D341Med (cell line): ENCODE measurements at regions not wholly inside any gene's neighbourhood (a gene's known extent, or its start where the extent isn't known, plus 50 kb on each side); places are given as distances from the start of the nearest gene placed in this dataset.
"Not testable (repeated sequence)": the region's sequence is repeated elsewhere in the genome, so short reads cannot be mapped to it uniquely, and the experiment has no call there.

Experiments
- DNase-seq: peaks from one replicate; pipeline ENCODE4 v3.0.0; 2012; ENCODE audit warnings: low spot score

DNA sequence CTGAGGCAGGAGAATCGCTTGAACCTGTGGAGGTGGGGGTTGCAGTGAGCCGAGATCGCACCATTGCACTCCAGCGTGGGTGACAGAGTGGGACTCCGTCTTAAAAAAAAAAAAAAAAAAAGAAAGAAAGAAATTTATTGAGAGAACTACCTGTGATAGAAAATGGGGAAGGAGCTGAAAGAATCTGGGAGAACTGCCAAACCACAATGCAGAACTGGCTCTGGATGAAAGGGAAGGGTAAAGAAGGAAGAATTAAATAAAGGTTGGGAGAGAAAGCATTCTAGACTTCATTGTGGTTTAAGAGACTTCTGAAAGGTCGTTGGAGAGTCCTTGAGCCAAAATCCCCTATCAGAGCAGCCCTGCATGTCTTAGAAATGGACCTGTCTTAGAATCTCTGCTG is 567.9 kb upstream of the HTR2C start:
- DNase-seq: no peak

DNA sequence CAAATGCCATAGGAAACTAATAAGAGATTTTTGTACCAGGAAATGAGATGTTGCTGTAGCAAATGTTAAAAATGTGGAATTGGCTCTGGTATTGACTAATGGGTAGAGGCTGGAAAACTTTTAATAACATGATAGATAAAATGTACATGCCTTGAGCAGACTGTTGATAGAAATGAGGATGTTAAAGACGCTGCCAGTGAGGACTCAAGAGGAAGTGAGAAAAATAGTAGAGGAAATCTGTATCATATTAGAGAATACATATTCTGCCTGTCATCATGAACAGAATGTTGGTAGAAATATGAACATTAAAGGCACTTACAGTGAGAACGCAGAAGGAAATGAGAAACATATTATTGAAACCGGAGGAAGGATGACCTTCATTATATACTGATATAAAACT is 577.2 kb upstream of the HTR2C start:
- no peak for DNase-seq

DNA sequence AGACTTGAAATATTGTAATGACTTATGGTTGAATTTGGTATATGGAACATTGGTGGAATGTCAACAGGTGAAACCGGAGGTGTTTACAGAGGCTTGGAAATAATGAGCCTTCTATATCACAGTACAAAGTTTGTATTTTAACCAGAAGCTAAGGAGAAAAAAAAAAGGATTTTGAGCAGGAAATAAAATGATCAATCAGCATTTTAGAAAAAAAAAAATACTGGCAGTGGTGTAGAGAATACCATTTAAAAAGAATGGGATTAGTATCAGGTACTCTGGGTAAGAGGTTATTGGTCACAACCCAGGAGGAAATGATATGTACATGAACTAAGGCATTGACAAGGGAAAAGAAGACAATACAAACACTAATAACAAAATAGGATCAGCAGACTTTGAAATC is 587.1 kb upstream of the HTR2C start:
- DNase-seq: no peak

DNA sequence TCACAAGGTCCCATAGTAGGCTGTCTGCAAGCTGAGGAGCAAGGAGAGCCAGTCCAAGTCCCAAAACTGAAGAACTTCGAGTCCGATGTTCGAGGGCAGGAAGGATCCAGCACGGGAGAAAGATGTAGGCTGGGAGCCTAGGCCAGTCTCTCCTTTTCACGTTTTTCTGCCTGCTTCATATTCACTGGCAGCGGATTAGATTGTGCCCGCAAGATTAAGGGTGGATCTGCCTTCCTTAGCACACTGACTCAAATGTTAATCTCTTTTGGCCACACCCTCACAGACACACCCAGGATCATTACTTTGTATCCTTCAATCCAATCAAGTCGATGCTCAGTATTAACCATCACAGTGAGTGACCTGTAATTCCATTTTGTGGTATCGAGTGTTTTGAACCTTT is 592.2 kb upstream of the HTR2C start:
- not testable (repeated sequence) for DNase-seq

DNA sequence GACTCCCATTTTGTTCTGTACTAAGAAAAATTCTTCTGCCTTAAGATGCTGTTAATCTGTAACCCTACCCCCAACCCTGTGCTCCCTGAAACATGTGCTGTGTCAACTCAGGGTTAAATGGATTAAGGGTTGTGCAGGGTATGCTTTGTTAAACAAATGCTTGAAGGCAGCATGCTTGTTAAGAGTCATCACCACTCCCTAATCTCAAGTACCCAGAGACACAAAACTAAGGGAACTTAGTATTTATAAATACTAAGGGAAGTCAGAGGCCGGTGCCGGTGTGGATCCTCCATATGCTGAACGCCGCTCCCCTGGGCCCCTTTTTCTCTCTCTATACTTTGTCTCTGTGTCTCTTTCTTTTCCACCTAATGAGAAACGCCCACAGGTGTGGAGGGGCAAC is 593.2 kb upstream of the HTR2C start:
- DNase-seq: not testable (repeated sequence)

DNA sequence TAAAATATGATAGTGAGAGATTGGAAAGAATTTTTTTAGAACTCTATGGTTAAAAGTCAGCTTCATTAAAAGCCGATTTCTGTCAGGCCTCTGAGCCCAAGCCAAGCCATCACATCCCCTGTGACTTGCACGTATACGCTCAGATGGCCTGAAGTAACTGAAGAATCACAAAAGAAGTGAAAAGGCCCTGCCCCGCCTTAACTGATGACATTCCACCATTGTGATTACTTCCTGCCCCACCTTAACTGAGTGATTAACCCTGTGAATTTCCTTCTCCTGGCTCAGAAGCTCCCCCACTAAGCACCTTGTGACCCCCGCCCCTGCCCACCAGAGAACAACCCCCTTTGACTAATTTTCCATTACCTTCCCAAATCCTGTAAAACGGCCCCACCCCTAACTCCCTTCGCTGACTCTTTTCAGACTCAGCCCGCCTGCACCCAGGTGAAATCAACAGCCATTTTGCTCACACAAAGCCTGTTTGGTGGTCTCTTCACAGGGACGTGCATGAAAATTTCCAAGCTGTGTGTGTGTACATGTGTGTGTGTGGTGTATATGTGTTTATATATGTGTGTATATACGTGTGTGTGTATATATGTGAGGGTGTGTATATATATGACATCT is 595.5 kb upstream of the HTR2C start:
- not testable (repeated sequence) for DNase-seq

DNA sequence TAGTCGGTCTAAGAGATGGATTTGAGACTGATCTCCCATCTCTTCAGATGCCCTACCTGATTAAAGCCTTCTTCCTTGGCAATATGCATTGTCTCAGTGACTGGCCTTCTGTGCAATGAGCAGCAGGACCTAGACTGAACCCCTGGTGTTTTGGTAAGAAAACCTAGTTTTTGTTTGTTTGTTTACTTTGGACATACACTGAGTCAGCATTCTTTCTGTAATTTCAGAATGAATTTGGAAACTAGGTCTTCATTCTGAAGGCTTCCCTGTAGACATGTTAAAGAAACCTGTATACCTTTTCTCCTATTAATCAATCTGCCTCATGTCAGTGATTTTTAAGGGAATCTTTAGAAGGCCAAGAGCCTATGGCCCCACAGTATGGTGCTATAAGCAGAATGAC is 597.5 kb upstream of the HTR2C start:
- DNase-seq: no peak

DNA sequence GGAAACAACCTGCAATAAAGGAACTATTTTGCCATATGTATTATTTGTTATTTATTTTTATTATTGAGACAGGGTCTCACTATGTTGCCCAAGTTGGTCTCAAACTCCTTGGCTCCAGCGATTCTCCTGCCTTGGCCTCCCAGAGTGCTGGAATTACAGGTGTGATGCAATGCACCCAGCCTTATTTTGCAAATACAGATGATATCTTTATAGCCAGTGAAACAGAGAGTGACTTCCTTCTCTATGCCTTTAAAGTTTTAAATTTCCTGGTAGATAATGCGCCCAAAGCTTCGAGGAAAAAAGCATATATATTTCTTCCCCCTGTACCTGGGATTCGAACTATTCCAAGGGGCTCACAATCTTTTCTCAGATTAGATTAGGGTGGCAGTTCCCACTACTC is 601.1 kb upstream of the HTR2C start:
- no peak for DNase-seq

DNA sequence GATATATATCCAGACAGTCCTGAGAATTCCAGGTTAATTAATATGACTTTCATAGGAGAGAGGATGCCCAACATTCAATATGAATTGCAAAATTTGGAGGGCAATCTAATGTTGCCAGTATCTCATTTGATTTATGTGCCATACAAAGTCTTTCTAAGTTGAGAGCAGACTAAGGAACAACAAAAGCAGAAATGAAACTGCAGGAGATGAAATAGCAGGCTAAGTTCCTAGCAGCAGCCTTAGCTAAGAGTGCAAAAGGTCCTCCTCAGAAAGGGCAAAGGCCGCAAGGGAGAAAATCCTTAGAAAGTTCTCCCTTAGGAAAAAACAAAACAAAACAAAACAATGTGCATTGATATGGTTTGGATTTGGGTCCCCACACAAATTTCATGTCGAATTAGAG is 602.9 kb upstream of the HTR2C start:
- no peak for DNase-seq

DNA sequence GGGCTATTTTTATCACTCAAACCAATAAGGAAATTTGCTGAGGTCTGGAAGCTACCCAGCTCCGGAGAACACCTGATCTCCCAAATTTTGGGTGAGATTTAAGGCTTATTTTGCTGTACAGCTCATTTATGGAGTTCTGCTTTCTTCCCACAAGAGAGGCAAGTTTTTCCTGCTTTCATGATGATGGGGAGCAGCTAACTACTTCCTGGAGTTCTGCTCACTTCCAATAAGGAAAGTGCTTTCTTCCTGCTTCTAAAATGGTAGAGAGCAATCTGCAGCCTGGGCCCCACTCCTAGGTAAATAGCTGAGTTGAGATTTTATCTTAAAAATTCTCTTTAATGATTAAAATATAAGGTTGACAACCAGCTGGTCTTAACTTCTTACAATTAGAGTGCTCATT is 606.0 kb upstream of the HTR2C start:
- no peak for DNase-seq

DNA sequence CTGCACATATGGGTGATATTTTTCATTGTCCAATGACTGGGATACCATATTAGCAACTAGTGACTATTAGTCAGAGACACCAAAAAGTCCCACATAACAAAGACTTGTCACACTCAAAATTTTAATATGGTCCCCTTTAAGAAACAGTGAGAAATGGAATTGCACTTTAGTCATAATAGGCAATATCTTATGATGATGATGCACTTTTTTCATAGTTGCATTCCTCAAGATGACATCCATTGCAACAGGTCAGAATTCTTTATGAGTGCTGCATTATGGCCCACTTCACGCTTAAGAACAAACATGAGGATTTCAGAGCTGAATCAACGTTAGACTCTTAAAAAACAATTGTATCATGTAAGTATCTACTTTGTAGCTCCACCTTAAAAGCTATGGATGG is 608.4 kb upstream of the HTR2C start:
- no peak for DNase-seq

DNA sequence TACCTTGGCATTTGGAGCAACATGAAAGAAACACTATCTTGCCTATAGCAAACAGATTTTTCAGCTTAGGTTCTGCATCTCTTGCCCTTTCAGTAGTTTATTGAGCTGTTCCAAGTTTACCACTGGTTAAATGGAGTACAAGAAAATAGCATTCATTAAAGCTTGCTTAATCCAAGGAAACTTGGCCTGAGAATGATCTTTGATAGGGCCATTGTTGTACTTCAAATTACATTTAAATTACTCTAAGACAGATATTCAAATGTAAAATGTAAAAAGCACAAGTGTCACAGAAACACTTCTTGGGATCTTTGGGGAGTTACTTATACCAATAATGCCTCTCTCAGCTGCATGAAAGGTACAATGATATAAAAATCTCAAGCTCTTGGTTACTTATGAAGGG is 609.0 kb upstream of the HTR2C start:
- DNase-seq: no peak

DNA sequence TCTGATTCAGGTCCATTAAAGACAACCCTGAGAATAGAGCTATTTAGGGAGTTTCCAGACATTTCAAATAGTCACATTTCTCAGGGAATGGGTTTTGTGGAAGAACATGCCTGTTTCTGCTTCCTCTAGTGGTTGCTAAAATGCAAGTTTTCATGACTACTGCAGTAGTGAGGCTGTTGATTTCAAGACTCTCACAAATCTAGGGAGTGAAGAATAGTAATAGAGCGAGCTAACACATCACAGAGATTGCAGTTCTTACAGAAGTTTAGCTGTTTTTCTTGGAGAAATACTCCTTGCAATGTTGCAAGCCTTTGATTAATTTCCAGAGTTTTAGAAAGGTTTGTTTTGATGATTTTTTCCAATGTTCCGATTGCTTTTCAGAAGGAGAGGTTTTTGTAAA is 610.2 kb upstream of the HTR2C start:
- DNase-seq: no peak

DNA sequence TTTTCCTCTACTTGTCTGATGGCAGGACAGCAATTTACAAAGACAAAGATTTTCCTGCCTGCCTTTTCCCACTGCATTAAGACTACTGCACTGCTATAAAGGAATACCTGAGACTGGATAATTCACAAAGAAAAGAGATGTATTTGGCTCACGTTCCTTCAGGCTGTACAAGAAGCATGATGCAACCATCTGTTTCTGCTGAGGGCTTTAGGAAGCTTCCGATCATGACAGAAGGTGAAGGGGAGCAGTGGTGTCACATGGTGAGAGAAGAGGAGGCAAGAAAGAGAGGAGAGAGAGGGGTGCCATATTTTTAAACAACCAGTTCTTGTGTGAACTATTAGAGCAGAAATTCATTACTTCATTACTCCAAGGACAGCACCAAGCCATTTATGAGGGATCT is 617.1 kb upstream of the HTR2C start:
- no peak for DNase-seq

DNA sequence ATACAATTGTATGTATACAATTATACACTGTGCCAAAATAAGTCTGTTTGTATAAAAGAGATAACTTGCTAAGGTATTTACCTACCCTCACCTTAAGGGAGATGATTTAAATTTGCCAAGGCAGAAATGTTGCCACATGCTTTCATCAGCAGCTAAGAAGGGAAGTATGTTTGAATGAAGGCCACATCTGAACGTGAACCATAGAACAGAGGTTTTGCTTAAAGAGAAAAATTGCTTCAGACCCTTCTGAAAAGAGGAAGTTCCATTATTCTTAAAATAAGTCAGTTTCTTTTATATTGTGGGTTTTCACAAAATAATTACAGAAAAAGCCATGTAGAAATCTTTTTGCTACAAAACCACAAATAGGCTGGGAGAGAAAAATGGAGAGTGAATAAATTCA is 621.5 kb upstream of the HTR2C start:
- DNase-seq: no peak

DNA sequence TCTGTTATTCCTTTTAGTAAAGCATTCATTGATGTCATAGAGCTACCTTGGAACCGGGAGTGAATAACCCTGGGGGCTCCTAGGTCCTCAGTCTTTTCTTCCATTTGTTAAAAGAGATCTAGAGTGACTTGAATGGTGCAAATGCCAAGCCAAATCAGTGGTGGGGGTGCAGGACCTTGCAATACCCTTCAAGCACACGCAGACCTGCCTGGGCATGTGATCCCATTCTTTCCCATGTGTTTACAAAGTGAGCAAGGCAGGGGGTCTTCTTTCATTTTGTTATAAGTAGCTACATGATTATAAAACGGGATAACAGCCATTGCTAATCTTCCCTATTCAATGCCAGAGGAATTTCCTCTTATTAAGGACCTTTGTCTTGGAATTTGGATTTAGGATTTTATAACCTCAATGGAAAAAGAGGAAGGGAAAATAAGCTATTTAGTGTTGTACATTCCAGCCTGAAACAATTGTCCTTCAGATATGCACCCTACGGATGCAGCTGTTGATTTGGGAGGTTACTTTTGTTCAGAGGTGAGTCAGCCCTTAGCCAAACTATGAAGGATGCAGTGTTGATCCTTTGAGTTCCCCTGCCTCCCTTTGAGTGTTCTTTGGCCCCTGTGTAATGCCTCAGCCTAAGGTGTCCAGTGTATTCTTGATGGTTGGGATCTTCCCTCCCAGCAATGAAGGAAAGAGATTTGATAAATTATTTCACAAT is 623.8 kb upstream of the HTR2C start:
- no peak for DNase-seq

DNA sequence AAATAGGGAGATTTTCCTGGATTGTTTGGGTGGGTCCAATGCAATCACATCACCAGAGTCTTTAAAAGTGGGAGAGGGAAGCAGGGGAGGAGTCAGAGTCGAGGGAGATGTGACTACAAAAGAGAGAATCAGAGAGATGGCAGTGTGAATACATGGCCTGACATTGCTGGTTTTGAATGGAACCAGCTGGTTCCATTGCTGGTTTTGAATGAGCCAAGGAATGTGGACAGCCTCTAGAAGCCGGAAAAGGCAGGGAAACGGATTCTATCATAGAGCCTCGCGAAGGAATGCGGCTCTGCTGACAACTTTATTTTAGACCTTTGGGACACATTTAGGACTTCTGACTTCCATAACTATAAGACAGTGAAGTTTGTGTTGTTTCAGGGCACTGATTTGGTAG is 627.0 kb upstream of the HTR2C start:
- DNase-seq: no peak

DNA sequence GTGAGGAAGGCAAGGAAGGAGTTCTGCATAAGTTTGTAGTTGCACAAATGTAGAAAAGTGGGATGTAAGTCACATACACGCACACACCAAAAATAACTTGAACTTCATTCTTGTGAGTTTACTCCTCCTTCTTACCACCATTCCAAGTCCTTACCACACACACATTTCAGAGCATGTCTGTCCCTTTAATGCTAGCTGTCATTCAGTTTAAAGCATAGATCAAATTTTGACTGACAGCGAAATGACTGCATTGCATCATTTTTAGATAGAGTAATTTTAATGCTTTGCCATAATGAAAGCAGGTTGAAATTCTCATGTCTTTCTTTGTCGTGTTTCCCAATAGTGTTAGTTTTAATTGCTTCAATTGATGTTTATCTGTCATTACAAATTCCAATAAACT is 629.6 kb upstream of the HTR2C start:
- DNase-seq: no peak

DNA sequence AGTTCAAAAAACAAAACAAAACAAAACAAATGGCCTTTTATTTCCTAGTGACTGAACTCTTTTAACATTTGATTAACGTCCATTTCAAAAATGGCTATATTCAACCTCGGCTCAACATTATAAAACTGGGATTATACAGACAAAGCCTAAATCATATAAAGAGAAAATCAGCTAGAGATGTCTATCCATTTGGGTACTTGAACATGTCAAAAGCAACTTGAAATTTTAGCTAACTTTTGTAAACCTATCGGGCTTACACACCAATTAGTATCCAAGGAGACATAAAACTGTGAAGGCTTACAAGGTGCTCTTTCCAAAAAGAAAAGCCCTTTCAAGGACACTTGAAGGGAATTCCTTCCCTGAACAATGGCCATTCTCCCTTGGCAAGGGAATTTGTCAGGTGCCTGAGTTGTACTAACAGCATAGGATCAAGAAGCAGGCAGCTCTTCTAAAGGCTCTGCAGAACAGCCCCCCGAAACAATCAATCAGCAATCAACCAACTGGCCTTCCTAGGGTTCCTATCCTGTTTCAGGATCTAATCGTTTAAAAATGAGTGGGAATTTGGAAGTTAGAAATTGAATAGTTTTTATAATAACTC is 633.7 kb upstream of the HTR2C start:
- DNase-seq: no peak

DNA sequence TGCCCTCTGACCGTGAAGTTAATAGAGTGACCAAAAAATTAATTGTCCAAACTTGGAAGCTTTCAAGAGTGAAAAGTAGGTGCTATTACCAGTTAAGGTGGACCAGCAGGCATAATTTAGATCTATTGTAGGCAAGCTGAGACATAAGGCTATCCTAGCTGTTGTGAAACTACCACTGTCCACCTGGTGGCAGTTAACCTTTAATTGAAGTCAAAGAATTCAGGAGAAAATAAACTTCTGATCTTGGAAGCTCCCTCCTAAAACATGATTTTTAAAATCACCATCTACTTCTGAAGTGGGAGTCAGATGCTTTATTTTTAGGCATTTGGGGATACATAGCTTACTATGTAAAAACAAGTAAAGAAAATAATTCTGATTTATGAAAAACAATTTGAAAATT is 636.3 kb upstream of the HTR2C start:
- DNase-seq: no peak

DNA sequence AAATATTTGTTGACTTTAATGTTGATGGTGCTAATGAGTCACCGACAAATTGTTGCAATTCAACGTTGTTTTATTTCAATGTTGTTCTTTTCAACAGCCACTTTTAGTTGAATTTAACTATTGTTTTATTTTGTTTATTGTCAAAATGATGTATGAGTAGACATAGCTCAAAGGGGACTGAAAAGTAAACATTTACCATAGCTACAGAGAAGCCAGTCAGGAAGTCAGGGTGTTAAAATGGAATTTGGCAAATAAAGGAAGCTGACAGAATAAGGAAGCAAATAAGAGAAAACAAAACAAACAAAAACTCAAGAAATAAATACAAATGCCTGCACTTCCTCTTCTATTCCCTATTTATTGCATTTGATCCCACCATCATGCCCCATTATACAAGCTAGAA is 648.4 kb upstream of the HTR2C start:
- DNase-seq: no peak

DNA sequence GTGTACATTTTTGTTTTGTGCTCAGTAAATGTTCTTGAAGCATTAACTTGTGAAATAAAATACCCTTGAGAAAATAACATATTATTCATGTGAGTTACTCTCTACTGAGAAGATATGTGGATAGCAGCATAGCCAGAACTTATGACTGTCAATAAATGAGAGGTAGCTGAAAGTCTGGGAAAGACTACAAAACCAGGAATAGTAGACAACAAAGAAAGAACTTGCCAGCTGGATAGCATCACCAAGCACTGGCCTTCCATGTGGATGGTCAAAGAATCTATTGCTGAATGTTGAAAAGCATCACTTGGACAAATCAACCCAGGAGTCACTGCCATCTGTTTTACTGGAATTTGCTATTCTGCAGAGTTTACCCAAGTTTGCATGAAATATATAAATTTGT is 650.0 kb upstream of the HTR2C start:
- no peak for DNase-seq

DNA sequence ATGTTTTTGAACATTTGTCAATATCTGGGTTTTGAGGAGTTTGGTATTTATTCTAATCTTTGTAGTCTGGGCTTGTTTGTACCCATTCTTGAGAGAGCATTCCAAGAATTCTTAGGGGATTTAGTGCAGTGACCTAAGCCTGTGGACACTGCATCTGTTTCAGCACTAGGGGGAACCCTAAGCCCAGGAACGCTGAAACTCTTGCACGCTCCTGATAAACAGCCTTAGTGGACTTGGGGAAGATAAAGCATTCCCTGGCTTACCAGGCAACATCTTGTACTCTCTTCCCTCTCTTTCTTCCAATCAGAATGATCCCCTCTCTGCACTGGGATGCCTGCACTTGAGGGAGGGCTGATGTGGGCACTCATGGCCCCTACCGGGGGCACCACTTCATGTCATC is 654.9 kb upstream of the HTR2C start:
- DNase-seq: peak; percentile 49

DNA sequence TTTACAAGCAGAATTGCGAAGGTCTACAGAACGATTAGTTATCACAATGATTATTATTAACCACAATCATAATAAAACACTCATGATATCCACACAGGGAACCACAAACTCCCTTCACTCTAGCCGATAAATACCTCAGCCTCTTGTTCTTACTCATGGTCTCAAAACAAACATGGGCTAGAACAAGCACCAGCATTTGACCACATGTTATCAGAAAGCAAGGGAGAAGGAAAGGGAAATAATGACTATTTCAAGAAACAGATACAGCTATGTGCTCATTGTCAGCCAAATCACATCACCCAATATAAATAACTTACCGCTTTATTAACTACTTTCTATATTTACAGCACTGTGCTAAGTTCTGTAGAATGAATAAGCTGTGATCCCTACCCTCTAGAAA is 663.2 kb upstream of the HTR2C start:
- DNase-seq: no peak
